HEK293 (cell line): ENCODE measurements at regions not wholly inside any gene's neighbourhood (a gene's known extent, or its start where the extent isn't known, plus 50 kb on each side); places are given as distances from the start of the nearest gene placed in this dataset.

Experiments used
- REPIN1 ChIP-seq: fragments of 450-650 bp; formaldehyde crosslinking; IDR thresholded peaks from 2 replicates; pipeline ENCODE4 v1.5.1; 2017; ENCODE audit warnings: missing biosample characterization, missing genetic modification characterization, low read depth
- YY1 ChIP-seq: fragments of 450-650 bp; formaldehyde crosslinking; IDR thresholded peaks from 2 replicates; pipeline ENCODE4 v1.5.1; 2018; ENCODE audit warnings: missing biosample characterization, missing genetic modification characterization
- ZNF24 ChIP-seq: fragments of 450-650 bp; formaldehyde crosslinking; IDR thresholded peaks from 2 replicates; pipeline ENCODE4 v1.5.1; 2016; ENCODE audit warnings: missing biosample characterization, missing genetic modification characterization
- ZNF629 ChIP-seq: fragments of 450-650 bp; formaldehyde crosslinking; IDR thresholded peaks from 2 replicates; pipeline ENCODE4 v1.5.1; 2017; ENCODE audit warnings: missing biosample characterization, missing genetic modification characterization
- ZNF670 ChIP-seq: fragments of 450-650 bp; formaldehyde crosslinking; IDR thresholded peaks from 2 replicates; pipeline ENCODE4 v1.5.1; 2016; ENCODE audit warnings: missing biosample characterization, missing genetic modification characterization, low read depth
- ZNF747 ChIP-seq: fragments of 450-650 bp; formaldehyde crosslinking; IDR thresholded peaks from 2 replicates; pipeline ENCODE4 v1.5.1; 2016; ENCODE audit warnings: missing biosample characterization, missing genetic modification characterization
- ZSCAN23 ChIP-seq: fragments of 450-650 bp; formaldehyde crosslinking; IDR thresholded peaks from 2 replicates; pipeline ENCODE4 v1.5.1; 2016; ENCODE audit warnings: missing biosample characterization, missing genetic modification characterization
- TF ChIP-seq, protein P1 (sequence below): fragments of 450-650 bp; formaldehyde crosslinking; IDR thresholded peaks from 2 replicates; pipeline ENCODE4 v1.5.1; 2016; ENCODE audit warnings: missing biosample characterization, missing genetic modification characterization
- TF ChIP-seq, protein P2 (sequence below): fragments of 450-650 bp; formaldehyde crosslinking; IDR thresholded peaks from 2 replicates; pipeline ENCODE4 v1.5.1; 2016; ENCODE audit warnings: missing biosample characterization, missing genetic modification characterization
- TF ChIP-seq, protein P3 (sequence below): fragments of 450-650 bp; formaldehyde crosslinking; IDR thresholded peaks from 2 replicates; pipeline ENCODE4; 2016; ENCODE audit warnings: missing biosample characterization, missing genetic modification characterization
- TF ChIP-seq, protein P4 (sequence below): fragments of 450-650 bp; IDR thresholded peaks from 2 replicates; pipeline ENCODE4 v1.5.1; 2018; ENCODE audit warnings: missing biosample characterization, mild to moderate bottlenecking, missing genetic modification characterization
- TF ChIP-seq, protein P5 (sequence below): fragments of 450-650 bp; formaldehyde crosslinking; IDR thresholded peaks from 2 replicates; pipeline ENCODE4 v1.5.1; 2016; ENCODE audit warnings: missing biosample characterization, missing genetic modification characterization, low read depth

DNA sequence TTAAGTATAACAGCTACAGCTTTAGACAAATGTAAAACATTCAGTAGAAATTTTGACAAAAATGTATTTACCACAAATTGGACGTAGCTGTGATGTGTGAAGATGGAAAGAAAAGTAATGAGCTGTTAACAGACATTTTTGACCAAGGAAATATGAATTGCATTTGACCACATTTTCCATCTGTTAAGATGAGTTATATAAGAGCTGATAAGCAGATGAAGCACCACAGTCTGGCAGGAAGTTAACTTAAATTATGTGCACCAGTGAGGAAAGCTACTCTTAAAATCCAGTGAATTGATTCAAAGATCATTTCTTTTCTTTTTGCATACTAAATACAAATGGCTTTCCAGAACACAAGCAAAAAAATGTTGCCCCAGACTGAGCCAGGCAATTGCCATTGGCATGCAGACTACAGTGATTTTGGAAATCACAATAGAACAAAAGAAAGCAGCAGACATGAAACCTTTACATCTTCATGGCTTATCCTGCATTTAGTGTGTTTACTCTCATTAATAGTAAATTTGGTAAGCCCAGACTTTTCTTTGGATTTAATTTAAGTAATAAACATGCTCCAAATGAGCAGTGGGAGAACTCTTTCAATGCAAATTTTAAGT is 493.7 kb downstream of the TMX3 start:
- TF ChIP-seq ZSCAN23 (tag by site-specific recombination) (no peak), ZNF670 (tag by site-specific recombination) (no peak), YY1 (tag by site-specific recombination) (no peak), ZNF629 (tag by site-specific recombination) (no peak), ZNF24 (tag by site-specific recombination) (no peak), REPIN1 (tag by site-specific recombination) (no peak), ZNF747 (tag by site-specific recombination) (no peak)
- TF ChIP-seq, protein P1, sequence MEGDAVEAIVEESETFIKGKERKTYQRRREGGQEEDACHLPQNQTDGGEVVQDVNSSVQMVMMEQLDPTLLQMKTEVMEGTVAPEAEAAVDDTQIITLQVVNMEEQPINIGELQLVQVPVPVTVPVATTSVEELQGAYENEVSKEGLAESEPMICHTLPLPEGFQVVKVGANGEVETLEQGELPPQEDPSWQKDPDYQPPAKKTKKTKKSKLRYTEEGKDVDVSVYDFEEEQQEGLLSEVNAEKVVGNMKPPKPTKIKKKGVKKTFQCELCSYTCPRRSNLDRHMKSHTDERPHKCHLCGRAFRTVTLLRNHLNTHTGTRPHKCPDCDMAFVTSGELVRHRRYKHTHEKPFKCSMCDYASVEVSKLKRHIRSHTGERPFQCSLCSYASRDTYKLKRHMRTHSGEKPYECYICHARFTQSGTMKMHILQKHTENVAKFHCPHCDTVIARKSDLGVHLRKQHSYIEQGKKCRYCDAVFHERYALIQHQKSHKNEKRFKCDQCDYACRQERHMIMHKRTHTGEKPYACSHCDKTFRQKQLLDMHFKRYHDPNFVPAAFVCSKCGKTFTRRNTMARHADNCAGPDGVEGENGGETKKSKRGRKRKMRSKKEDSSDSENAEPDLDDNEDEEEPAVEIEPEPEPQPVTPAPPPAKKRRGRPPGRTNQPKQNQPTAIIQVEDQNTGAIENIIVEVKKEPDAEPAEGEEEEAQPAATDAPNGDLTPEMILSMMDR = no peak
- TF ChIP-seq, protein P2, sequence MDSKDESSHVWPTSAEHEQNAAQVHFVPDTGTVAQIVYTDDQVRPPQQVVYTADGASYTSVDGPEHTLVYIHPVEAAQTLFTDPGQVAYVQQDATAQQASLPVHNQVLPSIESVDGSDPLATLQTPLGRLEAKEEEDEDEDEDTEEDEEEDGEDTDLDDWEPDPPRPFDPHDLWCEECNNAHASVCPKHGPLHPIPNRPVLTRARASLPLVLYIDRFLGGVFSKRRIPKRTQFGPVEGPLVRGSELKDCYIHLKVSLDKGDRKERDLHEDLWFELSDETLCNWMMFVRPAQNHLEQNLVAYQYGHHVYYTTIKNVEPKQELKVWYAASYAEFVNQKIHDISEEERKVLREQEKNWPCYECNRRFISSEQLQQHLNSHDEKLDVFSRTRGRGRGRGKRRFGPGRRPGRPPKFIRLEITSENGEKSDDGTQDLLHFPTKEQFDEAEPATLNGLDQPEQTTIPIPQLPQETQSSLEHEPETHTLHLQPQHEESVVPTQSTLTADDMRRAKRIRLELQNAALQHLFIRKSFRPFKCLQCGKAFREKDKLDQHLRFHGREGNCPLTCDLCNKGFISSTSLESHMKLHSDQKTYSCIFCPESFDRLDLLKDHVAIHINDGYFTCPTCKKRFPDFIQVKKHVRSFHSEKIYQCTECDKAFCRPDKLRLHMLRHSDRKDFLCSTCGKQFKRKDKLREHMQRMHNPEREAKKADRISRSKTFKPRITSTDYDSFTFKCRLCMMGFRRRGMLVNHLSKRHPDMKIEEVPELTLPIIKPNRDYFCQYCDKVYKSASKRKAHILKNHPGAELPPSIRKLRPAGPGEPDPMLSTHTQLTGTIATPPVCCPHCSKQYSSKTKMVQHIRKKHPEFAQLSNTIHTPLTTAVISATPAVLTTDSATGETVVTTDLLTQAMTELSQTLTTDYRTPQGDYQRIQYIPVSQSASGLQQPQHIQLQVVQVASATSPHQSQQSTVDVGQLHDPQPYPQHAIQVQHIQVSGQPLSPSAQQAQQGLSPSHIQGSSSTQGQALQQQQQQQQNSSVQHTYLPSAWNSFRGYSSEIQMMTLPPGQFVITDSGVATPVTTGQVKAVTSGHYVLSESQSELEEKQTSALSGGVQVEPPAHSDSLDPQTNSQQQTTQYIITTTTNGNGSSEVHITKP (tag by site-specific recombination) = no peak
- TF ChIP-seq, protein P3, sequence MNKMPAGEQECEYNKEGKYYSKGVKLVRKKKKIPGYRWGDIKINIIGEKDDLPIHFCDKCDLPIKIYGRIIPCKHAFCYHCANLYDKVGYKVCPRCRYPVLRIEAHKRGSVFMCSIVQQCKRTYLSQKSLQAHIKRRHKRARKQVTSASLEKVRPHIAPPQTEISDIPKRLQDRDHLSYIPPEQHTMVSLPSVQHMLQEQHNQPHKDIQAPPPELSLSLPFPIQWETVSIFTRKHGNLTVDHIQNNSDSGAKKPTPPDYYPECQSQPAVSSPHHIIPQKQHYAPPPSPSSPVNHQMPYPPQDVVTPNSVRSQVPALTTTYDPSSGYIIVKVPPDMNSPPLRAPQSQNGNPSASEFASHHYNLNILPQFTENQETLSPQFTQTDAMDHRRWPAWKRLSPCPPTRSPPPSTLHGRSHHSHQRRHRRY (tag by site-specific recombination) = no peak
- TF ChIP-seq, protein P4, sequence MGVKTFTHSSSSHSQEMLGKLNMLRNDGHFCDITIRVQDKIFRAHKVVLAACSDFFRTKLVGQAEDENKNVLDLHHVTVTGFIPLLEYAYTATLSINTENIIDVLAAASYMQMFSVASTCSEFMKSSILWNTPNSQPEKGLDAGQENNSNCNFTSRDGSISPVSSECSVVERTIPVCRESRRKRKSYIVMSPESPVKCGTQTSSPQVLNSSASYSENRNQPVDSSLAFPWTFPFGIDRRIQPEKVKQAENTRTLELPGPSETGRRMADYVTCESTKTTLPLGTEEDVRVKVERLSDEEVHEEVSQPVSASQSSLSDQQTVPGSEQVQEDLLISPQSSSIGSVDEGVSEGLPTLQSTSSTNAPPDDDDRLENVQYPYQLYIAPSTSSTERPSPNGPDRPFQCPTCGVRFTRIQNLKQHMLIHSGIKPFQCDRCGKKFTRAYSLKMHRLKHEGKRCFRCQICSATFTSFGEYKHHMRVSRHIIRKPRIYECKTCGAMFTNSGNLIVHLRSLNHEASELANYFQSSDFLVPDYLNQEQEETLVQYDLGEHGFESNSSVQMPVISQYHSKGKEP (tag by site-specific recombination) = no peak
- TF ChIP-seq, protein P5, sequence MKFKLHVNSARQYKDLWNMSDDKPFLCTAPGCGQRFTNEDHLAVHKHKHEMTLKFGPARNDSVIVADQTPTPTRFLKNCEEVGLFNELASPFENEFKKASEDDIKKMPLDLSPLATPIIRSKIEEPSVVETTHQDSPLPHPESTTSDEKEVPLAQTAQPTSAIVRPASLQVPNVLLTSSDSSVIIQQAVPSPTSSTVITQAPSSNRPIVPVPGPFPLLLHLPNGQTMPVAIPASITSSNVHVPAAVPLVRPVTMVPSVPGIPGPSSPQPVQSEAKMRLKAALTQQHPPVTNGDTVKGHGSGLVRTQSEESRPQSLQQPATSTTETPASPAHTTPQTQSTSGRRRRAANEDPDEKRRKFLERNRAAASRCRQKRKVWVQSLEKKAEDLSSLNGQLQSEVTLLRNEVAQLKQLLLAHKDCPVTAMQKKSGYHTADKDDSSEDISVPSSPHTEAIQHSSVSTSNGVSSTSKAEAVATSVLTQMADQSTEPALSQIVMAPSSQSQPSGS (tag by site-specific recombination) = no peak
